SK-N-SH (cell line): ENCODE measurements at regions not wholly inside any gene's neighbourhood (a gene's known extent, or its start where the extent isn't known, plus 50 kb on each side); places are given as distances from the start of the nearest gene placed in this dataset.

Experiments used
- EP300 ChIP-seq, 2 experiments: IDR thresholded peaks; 2 replicates each; pipeline versions ENCODE4 v1.4.0 to v1.6.1; 2012; ENCODE audit warnings: borderline replicate concordance in 1 of 2, low read depth in 1 of 2, low read length in 1 of 2
- GABPA ChIP-seq: IDR thresholded peaks from 2 replicates; pipeline ENCODE4 v1.4.0; 2012; ENCODE audit warnings: low read depth, mild to moderate bottlenecking
- JUND ChIP-seq: IDR thresholded peaks from 2 replicates; pipeline ENCODE4 v1.4.0; 2012
- NFIC ChIP-seq: IDR thresholded peaks from 2 replicates; pipeline ENCODE4 v1.4.0; 2012; ENCODE audit warnings: borderline replicate concordance
- POLR2AphosphoS5 ChIP-seq: IDR thresholded peaks from 2 replicates; pipeline ENCODE4 v1.6.1; 2012; ENCODE audit warnings: low read depth, low read length
- RAD21 ChIP-seq: IDR thresholded peaks from 2 replicates; pipeline ENCODE4 v1.6.1; 2012; ENCODE audit warnings: mild to moderate bottlenecking, low read length
- SMC3 ChIP-seq: IDR thresholded peaks from 2 replicates; pipeline ENCODE4 v1.6.1; 2012; ENCODE audit warnings: low read depth, low read length, improper control_type of control experiment
- TAF1 ChIP-seq: IDR thresholded peaks from 2 replicates; pipeline ENCODE4 v1.6.1; 2012; ENCODE audit warnings: low read depth, mild to moderate bottlenecking, low read length, moderate library complexity, borderline replicate concordance
- TF ChIP-seq, protein P1 (sequence below): fragments of 200-600 bp; sonication (generic); IDR thresholded peaks from 2 replicates; pipeline ENCODE4 v1.6.1; 2017; ENCODE audit warnings: antibody characterized with exemption, mild to moderate bottlenecking, moderate library complexity
- TF ChIP-seq, protein P2 (sequence below): fragments of 150-350 bp; IDR thresholded peaks from 2 replicates; pipeline ENCODE4 v1.6.1; 2017; ENCODE audit warnings: antibody characterized with exemption, low read length, low read depth, borderline replicate concordance
- TF ChIP-seq, protein P3 (sequence below): IDR thresholded peaks from 2 replicates; pipeline ENCODE4 v1.6.1; 2012; ENCODE audit warnings: mild to moderate bottlenecking, low read depth, low read length, moderate library complexity

DNA sequence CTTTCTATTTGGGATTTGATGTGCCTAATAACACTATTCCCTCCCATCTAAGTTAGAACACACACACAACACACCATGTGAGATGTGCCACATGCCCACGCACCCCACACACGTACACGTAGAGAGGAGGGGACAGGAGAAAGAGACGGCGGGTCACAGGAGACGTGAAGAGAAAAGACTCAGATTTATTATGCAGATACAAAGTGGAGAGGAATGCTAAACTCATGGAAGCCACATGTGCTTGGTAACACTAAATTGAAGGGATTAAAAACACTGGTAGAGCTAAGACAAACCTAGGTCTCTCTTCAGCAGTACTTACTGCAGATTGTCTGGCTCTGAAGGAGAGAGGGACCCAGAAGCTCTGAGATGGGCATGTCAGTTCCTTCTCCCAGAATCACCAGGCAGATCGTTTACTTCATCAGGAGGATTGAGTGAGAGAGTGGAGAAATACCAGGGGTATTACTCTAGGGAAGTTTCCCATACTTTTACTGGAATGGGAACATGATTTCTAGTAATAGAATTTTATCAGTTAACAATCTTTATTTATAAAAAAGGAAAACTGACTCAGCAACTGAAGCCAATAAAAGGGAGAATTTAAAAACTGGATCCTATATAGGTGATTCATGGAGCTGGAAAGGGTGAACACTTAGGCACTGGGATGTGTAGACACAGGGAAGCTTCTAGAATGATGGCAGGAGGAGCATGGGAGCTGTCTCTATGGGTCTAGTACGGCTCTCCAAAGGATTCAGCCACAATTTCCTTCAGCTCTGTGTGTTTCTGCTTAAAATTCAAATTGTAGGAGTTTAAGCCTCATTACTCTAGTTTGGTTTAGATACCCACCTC, 139.4 kb downstream of the MACIR start:
- TF ChIP-seq, protein P1, sequence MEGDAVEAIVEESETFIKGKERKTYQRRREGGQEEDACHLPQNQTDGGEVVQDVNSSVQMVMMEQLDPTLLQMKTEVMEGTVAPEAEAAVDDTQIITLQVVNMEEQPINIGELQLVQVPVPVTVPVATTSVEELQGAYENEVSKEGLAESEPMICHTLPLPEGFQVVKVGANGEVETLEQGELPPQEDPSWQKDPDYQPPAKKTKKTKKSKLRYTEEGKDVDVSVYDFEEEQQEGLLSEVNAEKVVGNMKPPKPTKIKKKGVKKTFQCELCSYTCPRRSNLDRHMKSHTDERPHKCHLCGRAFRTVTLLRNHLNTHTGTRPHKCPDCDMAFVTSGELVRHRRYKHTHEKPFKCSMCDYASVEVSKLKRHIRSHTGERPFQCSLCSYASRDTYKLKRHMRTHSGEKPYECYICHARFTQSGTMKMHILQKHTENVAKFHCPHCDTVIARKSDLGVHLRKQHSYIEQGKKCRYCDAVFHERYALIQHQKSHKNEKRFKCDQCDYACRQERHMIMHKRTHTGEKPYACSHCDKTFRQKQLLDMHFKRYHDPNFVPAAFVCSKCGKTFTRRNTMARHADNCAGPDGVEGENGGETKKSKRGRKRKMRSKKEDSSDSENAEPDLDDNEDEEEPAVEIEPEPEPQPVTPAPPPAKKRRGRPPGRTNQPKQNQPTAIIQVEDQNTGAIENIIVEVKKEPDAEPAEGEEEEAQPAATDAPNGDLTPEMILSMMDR: no peak
- TF ChIP-seq EP300 (IDR thresholded peaks at IDR 0.05; ENCODE audit: borderline replicate concordance in 1 of 2, low read depth in 1 of 2, low read length in 1 of 2) (peak in 1 of 2 experiments; percentile 66; a peak in 1 of 4 replicates), JUND (peak; percentile 72), POLR2AphosphoS5 (no peak), RAD21 (no peak), TAF1 (no peak), GABPA (no peak), NFIC (peak; percentile 40; the same call in 1 of the 2 replicates), SMC3 (no peak)
- TF ChIP-seq, protein P2, sequence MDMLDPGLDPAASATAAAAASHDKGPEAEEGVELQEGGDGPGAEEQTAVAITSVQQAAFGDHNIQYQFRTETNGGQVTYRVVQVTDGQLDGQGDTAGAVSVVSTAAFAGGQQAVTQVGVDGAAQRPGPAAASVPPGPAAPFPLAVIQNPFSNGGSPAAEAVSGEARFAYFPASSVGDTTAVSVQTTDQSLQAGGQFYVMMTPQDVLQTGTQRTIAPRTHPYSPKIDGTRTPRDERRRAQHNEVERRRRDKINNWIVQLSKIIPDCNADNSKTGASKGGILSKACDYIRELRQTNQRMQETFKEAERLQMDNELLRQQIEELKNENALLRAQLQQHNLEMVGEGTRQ: no peak
- TF ChIP-seq, protein P3, sequence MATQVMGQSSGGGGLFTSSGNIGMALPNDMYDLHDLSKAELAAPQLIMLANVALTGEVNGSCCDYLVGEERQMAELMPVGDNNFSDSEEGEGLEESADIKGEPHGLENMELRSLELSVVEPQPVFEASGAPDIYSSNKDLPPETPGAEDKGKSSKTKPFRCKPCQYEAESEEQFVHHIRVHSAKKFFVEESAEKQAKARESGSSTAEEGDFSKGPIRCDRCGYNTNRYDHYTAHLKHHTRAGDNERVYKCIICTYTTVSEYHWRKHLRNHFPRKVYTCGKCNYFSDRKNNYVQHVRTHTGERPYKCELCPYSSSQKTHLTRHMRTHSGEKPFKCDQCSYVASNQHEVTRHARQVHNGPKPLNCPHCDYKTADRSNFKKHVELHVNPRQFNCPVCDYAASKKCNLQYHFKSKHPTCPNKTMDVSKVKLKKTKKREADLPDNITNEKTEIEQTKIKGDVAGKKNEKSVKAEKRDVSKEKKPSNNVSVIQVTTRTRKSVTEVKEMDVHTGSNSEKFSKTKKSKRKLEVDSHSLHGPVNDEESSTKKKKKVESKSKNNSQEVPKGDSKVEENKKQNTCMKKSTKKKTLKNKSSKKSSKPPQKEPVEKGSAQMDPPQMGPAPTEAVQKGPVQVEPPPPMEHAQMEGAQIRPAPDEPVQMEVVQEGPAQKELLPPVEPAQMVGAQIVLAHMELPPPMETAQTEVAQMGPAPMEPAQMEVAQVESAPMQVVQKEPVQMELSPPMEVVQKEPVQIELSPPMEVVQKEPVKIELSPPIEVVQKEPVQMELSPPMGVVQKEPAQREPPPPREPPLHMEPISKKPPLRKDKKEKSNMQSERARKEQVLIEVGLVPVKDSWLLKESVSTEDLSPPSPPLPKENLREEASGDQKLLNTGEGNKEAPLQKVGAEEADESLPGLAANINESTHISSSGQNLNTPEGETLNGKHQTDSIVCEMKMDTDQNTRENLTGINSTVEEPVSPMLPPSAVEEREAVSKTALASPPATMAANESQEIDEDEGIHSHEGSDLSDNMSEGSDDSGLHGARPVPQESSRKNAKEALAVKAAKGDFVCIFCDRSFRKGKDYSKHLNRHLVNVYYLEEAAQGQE: no peak
